Kidney (tissue), 13 donors: ENCODE measurements at regions not wholly inside any gene's neighbourhood (a gene's known extent, or its start where the extent isn't known, plus 50 kb on each side); places are given as distances from the start of the nearest gene placed in this dataset.

ENCODE experiments used
- DNase-seq, 5 donors: peaks; one replicate each; pipeline ENCODE4 v3.0.0-alpha.2; 2013 to 2020
- FAIRE-seq: peaks from 2 replicates; lab custom pipeline; 2012; peaks lifted over from hg19 to GRCh38; lab: Jason Lieb, UNC
- H3K27ac ChIP-seq, 2 donors: one replicate each; pipeline ENCODE4 v1.7.0; 2013; ENCODE audit warnings: low read depth in 2 of 2, low read length in 2 of 2, inconsistent platforms in 1 of 2
- H3K27me3 ChIP-seq: one replicate; pipeline ENCODE4 v1.7.1; 2013; ENCODE audit warnings: low read length, inconsistent platforms; ENCODE audit not compliant: control insufficient read depth, insufficient read depth
- H3K36me3 ChIP-seq, 3 donors: one replicate each; pipeline versions ENCODE4 v1.7.0 to v1.7.1; 2013; ENCODE audit warnings: low read length in 3 of 3, control low read depth in 1 of 3, inconsistent platforms in 1 of 3; ENCODE audit not compliant: insufficient read depth in 3 of 3, control insufficient read depth in 2 of 3
- H3K4me1 ChIP-seq, 3 donors: one replicate each; pipeline versions ENCODE4 v1.7.0 to v1.7.1; 2013; ENCODE audit warnings: low read length in 3 of 3, inconsistent platforms in 1 of 3, low read depth in 1 of 3; ENCODE audit not compliant: control insufficient read depth in 2 of 3, insufficient read depth in 2 of 3
- H3K4me3 ChIP-seq, 3 donors: one replicate each; pipeline versions ENCODE4 v1.7.0 to v1.8.1; 2013; ENCODE audit warnings: low read length in 3 of 3, control low read depth in 1 of 3, inconsistent platforms in 1 of 3
- H3K9ac ChIP-seq, 3 donors: one replicate each; pipeline versions ENCODE4 v1.7.0 to v1.7.1; 2013; ENCODE audit warnings: low read length in 3 of 3, control low read depth in 1 of 3, inconsistent platforms in 1 of 3
- H3K9me3 ChIP-seq, 3 donors: one replicate each; pipeline versions ENCODE4 v1.7.0 to v1.7.1; 2013; ENCODE audit warnings: low read length in 3 of 3, control low read depth in 1 of 3, inconsistent platforms in 1 of 3; ENCODE audit not compliant: control insufficient read depth in 2 of 3, insufficient read depth in 1 of 3
- intact Hi-C: fragments of 100-400 bp; cut with DNase I; formaldehyde crosslinking; loops from one replicate; pipeline ENCODE4 v1.11.1; 2022
- TF ChIP-seq, protein P1 (sequence below): IDR thresholded peaks from 3 replicates; pipeline ENCODE4 v1.5.1; 2012; ENCODE audit warnings: mild to moderate bottlenecking, moderate library complexity, borderline replicate concordance; ENCODE audit not compliant: insufficient read depth; ENCODE audit errors: extremely low read depth
- donor health status: control.
- donor health status: control.
- donor health status: control.
- donor health status: control.
- donor health status: control.
- donor health status: DM: yes; HTN: yes; CAD: no.
- donor health status: Normal renal cell carcinoma (clear cell type).

DNA sequence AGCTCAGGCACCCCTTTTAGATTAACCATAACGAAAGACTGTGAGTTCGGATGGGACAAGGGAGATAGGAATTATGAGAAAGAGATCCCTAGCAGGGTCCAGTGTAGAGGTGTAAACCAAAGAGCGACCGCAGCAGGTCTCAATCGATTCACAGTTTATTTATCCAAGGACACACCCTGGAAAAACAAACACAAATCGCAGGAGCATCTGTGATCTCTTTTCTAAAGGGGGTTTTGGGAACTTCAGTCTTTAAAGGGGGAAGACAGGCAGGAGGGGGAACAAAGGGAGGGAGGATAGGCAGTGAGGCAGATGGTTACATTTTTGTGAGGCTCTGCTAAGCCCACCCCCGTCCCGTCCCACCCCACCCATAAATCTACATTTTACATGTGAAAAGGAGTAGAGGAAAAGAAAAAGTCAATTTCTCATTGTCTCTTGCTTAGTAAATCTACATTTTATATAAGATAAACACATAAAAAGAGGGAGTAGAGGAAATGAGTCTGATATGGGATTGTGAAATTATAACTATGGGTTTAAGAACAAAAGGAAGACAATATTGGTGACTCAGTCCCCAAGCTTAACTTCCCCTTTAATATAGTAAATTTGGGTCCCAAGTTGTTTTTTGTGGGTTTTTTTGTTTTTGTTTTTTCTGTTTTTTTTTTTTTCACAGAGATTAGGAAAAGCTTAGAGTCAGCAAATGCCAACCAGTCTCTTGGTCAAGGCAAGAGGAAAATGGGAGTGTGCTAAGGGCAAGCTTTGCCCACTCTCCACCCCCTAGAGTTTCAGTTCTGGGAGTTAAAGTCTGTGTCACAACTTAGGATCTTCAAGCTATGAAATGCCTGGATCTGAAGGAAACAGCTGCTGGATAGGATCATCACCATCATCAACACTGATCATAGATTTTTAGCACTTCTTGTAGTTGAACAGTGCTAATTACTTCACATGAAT, 160.9 kb upstream of the CDH5 start:
- H3K27ac ChIP-seq = no peak overlapping the region
- FAIRE-seq (no peak), DNase-seq (no peak)
- TF ChIP-seq, protein P1, sequence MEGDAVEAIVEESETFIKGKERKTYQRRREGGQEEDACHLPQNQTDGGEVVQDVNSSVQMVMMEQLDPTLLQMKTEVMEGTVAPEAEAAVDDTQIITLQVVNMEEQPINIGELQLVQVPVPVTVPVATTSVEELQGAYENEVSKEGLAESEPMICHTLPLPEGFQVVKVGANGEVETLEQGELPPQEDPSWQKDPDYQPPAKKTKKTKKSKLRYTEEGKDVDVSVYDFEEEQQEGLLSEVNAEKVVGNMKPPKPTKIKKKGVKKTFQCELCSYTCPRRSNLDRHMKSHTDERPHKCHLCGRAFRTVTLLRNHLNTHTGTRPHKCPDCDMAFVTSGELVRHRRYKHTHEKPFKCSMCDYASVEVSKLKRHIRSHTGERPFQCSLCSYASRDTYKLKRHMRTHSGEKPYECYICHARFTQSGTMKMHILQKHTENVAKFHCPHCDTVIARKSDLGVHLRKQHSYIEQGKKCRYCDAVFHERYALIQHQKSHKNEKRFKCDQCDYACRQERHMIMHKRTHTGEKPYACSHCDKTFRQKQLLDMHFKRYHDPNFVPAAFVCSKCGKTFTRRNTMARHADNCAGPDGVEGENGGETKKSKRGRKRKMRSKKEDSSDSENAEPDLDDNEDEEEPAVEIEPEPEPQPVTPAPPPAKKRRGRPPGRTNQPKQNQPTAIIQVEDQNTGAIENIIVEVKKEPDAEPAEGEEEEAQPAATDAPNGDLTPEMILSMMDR = no peak
- intact Hi-C loops = no loop called here
- H3K36me3 ChIP-seq = no peaks in the 10 kb centered on the region
- no peak overlapping the region for H3K4me3 ChIP-seq
- no peak overlapping the region for H3K9ac ChIP-seq
- H3K4me1 ChIP-seq = no peaks in the 10 kb centered on the region
- no peaks in the 10 kb centered on the region for H3K9me3 ChIP-seq
- H3K27me3 ChIP-seq = no peaks in the 10 kb centered on the region

DNA sequence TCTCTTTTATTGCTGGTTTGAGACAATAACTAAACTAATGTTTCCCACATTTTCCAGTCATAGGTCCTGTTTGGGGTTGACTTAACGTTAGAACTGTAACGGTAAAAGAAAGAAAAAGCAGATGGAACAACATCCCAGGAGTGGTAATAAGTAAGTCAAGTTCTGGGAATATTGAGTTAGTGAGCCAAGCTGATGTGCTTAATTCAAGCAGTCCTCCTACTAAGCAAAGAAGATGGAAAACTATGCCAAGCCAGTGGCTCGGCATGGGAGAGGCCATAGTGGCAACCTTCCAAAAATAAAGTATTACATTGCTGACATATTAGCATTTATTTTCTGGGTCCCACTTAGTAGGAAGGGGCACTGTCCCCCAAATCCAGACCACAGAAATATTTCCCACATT, 161.7 kb upstream of the CDH5 start:
- DNase-seq (no peak), FAIRE-seq (no peak)
- no peak overlapping the region for H3K27ac ChIP-seq
- no peaks in the 10 kb centered on the region for H3K4me1 ChIP-seq
- H3K36me3 ChIP-seq = no peaks in the 10 kb centered on the region
- no peaks in the 10 kb centered on the region for H3K27me3 ChIP-seq
- TF ChIP-seq, protein P1 = no peak
- no peak overlapping the region for H3K9ac ChIP-seq
- H3K4me3 ChIP-seq = no peak overlapping the region
- intact Hi-C loops = no loop called here
- no peaks in the 10 kb centered on the region for H3K9me3 ChIP-seq

DNA sequence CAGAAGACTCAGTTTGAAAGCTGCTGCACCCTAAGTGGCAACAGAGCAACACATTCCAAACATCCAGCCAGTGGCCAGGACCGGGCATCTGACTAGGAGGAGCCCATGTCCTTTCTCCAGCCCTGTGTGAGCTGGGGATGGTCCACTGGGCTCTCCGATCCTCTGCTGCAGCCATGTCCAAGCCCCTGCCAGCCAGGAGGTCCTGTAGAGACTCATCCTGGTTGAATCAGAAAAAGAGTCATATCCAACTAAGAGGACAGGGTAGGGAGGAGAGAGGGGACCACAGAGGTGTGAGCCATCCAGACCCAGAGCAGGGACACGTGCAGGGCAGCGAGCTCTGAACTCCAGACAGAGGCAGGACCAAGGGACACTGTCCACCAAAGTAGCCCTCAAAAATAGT, 163.0 kb upstream of the CDH5 start:
- no peak overlapping the region for H3K27ac ChIP-seq
- H3K9me3 ChIP-seq = no peaks in the 10 kb centered on the region
- FAIRE-seq = no peak
- no peaks in the 10 kb centered on the region for H3K36me3 ChIP-seq
- H3K4me3 ChIP-seq = no peak overlapping the region
- no peak overlapping the region for H3K9ac ChIP-seq
- no peaks in the 10 kb centered on the region for H3K4me1 ChIP-seq
- TF ChIP-seq, protein P1 = no peak
- no peak for DNase-seq
- intact Hi-C loops = no loop called here
- H3K27me3 ChIP-seq = no peaks in the 10 kb centered on the region
